Epithelial cell of prostate (primary cell): ENCODE measurements at regions not wholly inside any gene's neighbourhood (a gene's known extent, or its start where the extent isn't known, plus 50 kb on each side); places are given as distances from the start of the nearest gene placed in this dataset.

Source experiments
- DNase-seq: peaks from one replicate; pipeline ENCODE4 v3.0.0-alpha.2; 2011; ENCODE audit warnings: low read depth, low spot score
- H3K27ac ChIP-seq: fragments of 450-650 bp; 2 replicates; pipeline ENCODE4 v1.5.1; 2017; ENCODE audit warnings: mild to moderate bottlenecking

DNA sequence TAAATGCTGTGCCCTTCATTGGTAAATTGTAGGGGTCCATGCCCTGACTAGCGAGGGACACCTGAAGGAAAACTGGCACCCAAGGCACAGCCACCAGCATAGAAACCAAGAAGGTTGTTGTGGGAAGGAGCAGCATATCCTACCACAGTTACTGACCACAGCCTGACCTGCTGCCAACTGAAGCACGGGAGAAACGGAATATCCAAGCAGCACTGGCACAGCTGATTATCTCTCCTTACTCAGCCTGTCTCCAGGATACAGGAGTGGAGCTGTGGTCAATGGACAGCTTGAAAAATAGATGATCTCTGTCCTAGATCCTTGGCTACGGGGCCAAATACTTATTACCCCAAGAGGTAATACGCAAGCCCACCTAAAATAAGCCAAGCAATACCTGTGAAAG lies 164.5 kb downstream of the ATPSCKMT start:
- no peak overlapping the region for H3K27ac ChIP-seq
- DNase-seq, result no peak

DNA sequence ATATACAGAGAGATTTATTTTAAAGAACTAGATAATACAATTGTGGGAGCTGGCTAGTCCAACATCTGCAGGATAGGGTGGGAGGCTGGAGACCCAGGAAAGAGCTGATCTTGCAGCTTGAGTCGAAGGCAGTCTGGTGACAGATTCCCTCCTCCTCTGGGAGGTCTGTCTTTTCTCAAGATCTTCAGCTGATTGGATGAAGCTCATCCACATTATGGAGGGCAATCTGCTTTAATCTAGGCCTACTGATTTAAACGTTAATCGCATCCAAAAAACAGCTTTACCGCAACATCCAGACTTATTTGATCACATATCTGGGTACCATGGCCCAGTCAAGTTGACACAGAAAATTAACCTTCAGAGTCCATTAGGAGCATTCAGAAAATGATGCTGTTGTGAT lies 168.1 kb downstream of the ATPSCKMT start:
- no peak for DNase-seq
- H3K27ac ChIP-seq, result no peak overlapping the region

DNA sequence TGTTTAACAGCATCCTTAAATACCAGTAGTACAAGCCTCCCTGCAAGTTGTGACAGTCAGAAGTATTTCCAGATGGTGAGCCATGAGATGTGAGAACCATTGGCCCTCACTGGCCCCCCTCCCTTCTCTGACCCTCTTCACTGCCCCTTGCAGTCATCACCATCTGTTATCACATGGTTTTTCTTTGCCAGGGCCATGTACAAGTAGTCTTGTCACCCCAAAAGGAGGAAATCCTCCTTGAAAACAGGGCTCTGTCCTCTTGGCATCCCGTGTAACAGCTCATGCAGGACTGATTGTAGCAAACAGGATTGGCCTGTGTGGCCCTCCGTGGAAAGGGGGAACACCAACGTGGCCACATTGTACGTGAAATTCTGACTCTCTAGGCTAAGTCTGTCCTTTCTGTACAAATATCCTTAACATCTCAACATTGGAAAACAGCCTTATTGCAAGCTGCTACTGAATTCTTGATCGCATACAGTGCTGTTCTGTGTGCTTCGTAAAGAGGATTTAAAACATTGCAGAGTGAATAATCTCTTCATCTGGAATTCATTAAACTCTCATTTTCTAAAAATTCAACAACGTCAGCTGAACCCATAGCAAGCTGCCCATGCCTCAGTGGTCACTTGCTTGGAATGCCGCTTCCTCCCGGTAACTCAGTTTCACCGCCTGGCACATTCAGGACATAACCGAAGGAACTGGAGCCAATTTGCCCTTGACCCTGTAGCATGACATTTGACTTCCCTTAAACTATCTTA lies 171.7 kb downstream of the ATPSCKMT start:
- no peak for DNase-seq
- H3K27ac ChIP-seq, result no peak overlapping the region

- H3K27ac ChIP-seq, result no peak overlapping the region
- no peak for DNase-seq
Observed at GRCh38 chr5:10073441-10074104, 176.1 kb downstream of the ATPSCKMT start.

DNA sequence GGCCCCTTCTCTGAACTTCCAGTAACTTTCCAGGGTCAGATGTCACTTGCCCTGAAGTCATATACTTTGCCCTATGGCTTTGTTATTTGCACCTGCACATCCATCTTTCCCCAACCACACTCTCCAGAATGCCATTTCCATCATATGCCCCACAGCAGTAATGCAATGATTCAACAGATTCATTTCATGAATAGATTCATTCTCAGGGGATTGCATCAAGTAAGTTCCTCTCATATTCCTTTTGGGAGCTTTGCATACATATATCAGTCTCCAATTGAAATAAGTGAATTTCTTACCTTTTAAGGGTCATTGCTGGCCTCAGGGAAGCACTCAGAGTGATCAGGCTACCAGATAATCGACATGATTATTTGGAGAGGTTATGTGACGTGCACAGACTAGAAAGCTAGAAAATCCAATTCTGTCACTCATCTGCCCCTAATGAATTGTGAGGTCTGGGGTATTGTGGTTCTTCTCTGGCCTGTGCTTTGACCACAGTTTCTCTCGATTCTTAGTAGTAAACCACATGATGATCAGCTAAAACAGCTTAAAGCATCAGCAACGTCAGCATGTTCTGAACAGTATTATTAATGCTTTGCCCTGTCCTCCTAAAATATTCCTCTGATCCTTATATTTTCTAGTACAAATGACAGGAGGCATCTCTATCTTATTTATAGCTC lies 179.9 kb downstream of the ATPSCKMT start:
- no peak for DNase-seq
- H3K27ac ChIP-seq, result no peak overlapping the region

GRCh38 chr5:10065428-10066000 lies 184.2 kb downstream of the ATPSCKMT start:
- H3K27ac ChIP-seq, result no peak overlapping the region
- no peak for DNase-seq

DNA sequence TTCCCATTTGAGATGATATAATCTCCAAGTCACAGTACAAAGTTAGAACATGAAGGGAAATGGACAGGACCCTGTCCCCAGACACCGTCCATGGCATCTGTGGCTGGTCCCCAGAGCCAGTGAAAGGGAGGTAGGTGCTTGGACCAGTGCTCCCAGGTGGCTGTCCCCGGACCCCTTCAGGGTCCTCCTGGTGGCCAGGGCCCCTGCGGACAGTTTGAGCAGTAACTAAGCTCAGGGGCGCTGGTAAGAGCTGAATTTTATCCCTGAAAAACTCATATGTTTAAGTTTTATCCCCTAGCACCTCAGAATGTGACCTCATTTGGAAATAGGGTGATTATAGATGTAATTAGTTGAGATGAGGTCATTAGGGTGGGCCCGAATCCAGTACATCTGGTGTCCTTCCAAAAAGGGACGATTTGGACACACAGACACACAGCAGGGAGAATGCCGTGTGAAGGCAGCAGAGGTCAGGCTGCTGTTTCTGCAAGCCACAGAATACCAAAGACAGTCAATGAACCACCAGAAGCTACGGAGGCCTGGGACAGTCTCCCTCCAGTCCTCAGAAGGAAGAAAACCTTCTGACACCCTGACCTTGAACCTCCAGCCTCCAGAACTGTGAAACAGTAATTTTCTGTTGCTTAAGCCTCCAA lies 185.0 kb downstream of the ATPSCKMT start:
- no peak for DNase-seq
- H3K27ac ChIP-seq, result no peak overlapping the region

GRCh38 chr5:10063997-10064396 lies 185.7 kb downstream of the ATPSCKMT start:
- no peak overlapping the region for H3K27ac ChIP-seq
- DNase-seq, result no peak

- no peak for DNase-seq
- H3K27ac ChIP-seq, result no peak overlapping the region
Observed at GRCh38 chr5:10059980-10060379, 189.7 kb downstream of the ATPSCKMT start.

DNA sequence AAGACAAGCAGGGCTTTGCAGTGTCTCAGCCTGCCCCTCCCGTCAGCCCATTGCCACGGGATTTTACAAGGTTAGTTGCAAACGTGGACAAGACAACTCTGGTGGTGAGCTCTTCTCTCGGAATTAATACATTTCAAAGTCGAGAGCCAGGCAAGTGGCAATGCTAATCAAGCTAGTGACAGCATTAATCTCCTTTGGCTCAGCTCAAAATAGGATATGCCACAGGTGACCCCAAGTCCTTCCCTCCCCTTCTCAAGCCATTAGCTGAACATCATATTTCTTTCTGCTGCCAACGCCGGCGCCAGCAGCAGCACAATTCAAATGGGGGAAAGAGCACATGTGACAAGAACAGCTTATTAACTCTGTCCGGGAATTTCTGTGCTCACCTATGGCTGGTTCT lies 190.1 kb downstream of the ATPSCKMT start:
- no peak overlapping the region for H3K27ac ChIP-seq
- no peak for DNase-seq

DNA sequence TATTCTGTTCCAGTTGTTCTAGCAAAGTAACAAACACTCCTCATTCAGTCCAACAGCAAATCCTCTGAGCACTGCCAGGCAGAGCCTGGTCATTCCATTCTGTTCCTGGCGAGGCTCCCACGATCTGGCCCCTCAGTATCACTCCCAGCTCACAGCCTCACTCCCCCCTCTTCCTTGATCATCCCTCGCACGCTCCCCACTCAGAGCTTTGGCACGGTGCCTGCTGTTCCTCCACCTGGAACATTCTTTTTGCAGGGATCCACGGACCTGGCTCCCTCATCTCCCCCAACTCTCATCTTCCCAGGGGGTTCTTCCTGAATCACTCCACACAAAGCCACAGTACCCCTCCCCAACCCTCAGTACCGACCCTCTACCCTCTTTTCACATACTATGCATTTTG lies 192.3 kb downstream of the ATPSCKMT start:
- no peak for DNase-seq
- H3K27ac ChIP-seq, result no peak overlapping the region

DNA sequence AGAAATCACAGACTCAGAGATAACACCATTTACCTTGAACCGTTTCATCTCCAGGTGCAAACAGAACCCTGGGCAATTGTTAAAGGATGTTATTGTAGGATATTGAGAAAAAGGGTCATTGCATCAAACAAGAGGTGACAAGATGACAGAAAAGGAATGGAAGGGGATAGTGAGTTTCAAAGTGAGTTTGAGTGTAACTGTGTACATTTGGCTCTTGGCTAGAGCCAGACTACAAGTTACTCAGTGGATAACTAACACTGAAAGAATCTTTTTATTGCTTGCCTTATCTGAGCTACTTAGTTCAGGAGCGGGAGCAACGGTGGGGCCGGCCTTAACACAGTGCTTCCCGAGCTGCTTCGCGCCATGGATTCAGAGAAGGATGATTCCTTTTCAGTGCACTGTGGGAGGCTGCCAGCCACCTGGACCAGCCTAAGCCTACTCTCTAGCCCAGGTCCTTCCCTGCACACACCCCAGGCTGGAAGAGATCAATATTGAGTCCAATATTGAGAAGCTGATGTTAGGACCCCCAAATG lies 193.4 kb downstream of the ATPSCKMT start:
- DNase-seq, result no peak
- no peak overlapping the region for H3K27ac ChIP-seq

DNA sequence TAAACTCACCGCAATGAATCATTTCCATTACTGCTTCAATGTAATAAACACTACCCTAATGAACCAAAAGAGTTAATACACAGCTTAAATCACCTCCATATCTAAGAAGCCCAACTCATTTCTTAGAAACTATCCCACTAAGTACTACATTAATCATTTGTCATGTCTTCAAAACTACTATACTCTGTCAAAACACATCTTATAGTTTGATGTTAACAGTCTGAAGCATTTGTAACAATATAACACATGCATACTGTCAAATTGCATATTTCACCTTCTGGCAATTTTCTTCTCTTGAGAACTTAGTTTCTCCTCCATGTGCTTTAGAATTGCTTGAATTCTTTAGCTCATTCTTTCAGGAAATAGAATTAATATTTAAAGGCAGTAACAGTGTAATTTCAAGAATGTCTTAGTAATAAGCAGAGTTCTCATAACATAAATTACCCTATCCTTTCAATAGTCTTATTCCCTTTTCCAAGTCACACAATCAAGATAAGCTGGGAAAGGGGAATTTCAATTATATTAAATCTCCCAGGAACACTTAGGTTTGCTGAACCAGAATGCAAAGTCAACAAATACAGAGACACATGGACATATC lies 199.7 kb downstream of the ATPSCKMT start:
- DNase-seq, result no peak
- H3K27ac ChIP-seq, result no peak overlapping the region

GRCh38 chr5:10046676-10047075 lies 203.0 kb downstream of the ATPSCKMT start:
- no peak for DNase-seq
- H3K27ac ChIP-seq, result no peak overlapping the region

GRCh38 chr5:10045376-10045775 lies 204.3 kb downstream of the ATPSCKMT start:
- no peak overlapping the region for H3K27ac ChIP-seq
- no peak for DNase-seq

- H3K27ac ChIP-seq, result no peak overlapping the region
- no peak for DNase-seq
Observed at GRCh38 chr5:10036136-10036815, 213.4 kb downstream of the ATPSCKMT start.

DNA sequence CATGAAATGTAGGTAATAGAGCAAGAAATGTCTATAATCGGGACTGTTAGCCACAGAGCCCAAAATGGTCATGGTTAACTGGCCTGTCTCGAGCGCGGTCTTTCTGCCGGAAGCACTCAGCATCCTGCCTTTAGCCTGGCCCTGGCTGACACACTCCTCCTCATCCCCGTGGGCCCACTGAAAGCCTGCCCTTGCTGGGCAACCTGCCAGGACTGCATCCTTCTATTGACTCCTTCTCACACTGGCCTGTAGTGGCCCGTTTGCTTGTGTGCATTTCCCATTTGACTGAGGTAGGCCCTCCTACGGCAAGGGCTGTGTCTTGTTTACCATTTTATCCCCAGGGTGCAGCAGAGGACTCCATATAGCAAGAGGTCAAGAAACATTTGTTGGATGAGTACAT lies 215.7 kb downstream of the ATPSCKMT start:
- DNase-seq, result no peak
- no peak overlapping the region for H3K27ac ChIP-seq

DNA sequence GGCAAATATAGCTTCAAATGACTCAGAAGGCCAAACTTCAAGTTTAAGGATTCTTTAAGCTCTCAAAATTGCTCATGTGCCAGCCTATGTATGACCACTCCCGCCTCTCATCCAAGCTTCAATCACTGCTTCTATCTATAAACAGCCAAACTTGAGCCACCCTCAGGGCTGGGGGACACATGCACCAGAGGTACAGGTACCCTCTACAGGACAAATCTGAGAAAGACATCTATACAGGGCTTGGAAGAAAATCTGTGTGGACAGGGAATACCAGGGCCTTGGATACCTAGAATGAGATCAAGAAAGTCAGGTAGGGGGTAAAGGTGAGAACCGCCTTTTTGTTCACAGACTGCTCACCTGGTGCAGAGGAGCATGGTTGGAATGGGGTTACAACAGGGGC lies 217.9 kb downstream of the ATPSCKMT start:
- H3K27ac ChIP-seq, result no peak overlapping the region
- no peak for DNase-seq

- no peak for DNase-seq
- no peak overlapping the region for H3K27ac ChIP-seq
Observed at GRCh38 chr5:10030219-10030831, 219.4 kb downstream of the ATPSCKMT start.
